NK-92 treated with Interleukin-12 subunit alpha and Interleukin-12 subunit beta, amount 100 ng/mL, for 24 hours (cell line): ENCODE measurements at regions not wholly inside any gene's neighbourhood (a gene's known extent, or its start where the extent isn't known, plus 50 kb on each side); places are given as distances from the start of the nearest gene placed in this dataset.

Source experiments
- DNase-seq: peaks from one replicate; lab custom pipeline; 2025; lab: John Stamatoyannopoulos, UW

GRCh38 chr2:60051991-60052390, 501.5 kb downstream of the BCL11A start:
- no peak for DNase-seq

GRCh38 chr2:60047944-60048525, 505.4 kb downstream of the BCL11A start:
- DNase-seq, result no peak

- no peak for DNase-seq
Observed at GRCh38 chr2:60047347-60047746, 506.1 kb downstream of the BCL11A start.

- DNase-seq, result no peak
Observed at GRCh38 chr2:60046529-60046928, 506.9 kb downstream of the BCL11A start.

GRCh38 chr2:60045456-60045855, 508.0 kb downstream of the BCL11A start:
- no peak for DNase-seq

GRCh38 chr2:60044484-60044883, 509.0 kb downstream of the BCL11A start:
- DNase-seq, result no peak

GRCh38 chr2:60042023-60042422, 511.4 kb downstream of the BCL11A start:
- DNase-seq, result no peak

GRCh38 chr2:60033325-60033724, 520.1 kb downstream of the BCL11A start:
- no peak for DNase-seq

- no peak for DNase-seq
Observed at GRCh38 chr2:60029566-60029883, 523.9 kb downstream of the BCL11A start.

GRCh38 chr2:60028849-60029565, 524.4 kb downstream of the BCL11A start:
- DNase-seq, result no peak

- DNase-seq, result no peak
Observed at GRCh38 chr2:60025496-60025895, 528.0 kb downstream of the BCL11A start.

GRCh38 chr2:60023256-60023985, 530.0 kb downstream of the BCL11A start:
- no peak for DNase-seq

GRCh38 chr2:60007671-60008070, 545.8 kb downstream of the BCL11A start:
- no peak for DNase-seq

- DNase-seq, result no peak
Observed at GRCh38 chr2:60003076-60003475, 550.4 kb downstream of the BCL11A start.

- DNase-seq, result no peak
Observed at GRCh38 chr2:60002183-60002867, 551.1 kb downstream of the BCL11A start.

- DNase-seq, result no peak
Observed at GRCh38 chr2:60000686-60001085, 552.8 kb downstream of the BCL11A start.

- no peak for DNase-seq
Observed at GRCh38 chr2:59998324-59998723, 555.1 kb downstream of the BCL11A start.

GRCh38 chr2:59997371-59997770, 556.1 kb downstream of the BCL11A start:
- DNase-seq, result no peak

- no peak for DNase-seq
Observed at GRCh38 chr2:59996855-59997254, 556.6 kb downstream of the BCL11A start.

GRCh38 chr2:59993726-59994125, 559.7 kb downstream of the BCL11A start:
- DNase-seq, result no peak

GRCh38 chr2:59988341-59988740, 565.1 kb downstream of the BCL11A start:
- DNase-seq, result no peak

- no peak for DNase-seq
Observed at GRCh38 chr2:59986511-59986910, 566.9 kb downstream of the BCL11A start.

- no peak for DNase-seq
Observed at GRCh38 chr2:59985923-59986322, 567.5 kb downstream of the BCL11A start.
